PC-3 (cell line): ENCODE measurements at regions not wholly inside any gene's neighbourhood (a gene's known extent, or its start where the extent isn't known, plus 50 kb on each side); places are given as distances from the start of the nearest gene placed in this dataset.

Experiments
- ATAC-seq: fragments of 200-7000 bp; cut with Tn5 transposase; 2 replicates; pipeline ENCODE4 v1.9.1; 2020; ENCODE audit warnings: mild to moderate bottlenecking, moderate library complexity
- BruUV-seq: library from RNA; stranded (reverse); fragments of 400-500 nt; replicated peaks from 2 replicates; lab custom pipeline; 2021; lab: Mats Ljungman, UMichigan
- CTCF ChIA-PET: fragments of 300-600 bp; sonication (Branson Sonifier 250); formaldehyde crosslinking; loops from one replicate; lab custom pipeline; 2022; ENCODE audit warnings: antibody characterized with exemption; lab: Charles Lee
- POLR2A ChIA-PET: fragments of 300-600 bp; sonication (Branson Sonifier 250); formaldehyde crosslinking; loops from one replicate; lab custom pipeline; 2022; ENCODE audit warnings: antibody characterized with exemption; ENCODE audit not compliant: unreplicated experiment; lab: Charles Lee
- DNase-seq: peaks from one replicate; pipeline ENCODE4 v3.0.0-alpha.2; 2015
- H2AFZ ChIP-seq: fragments of 300-600 bp; sonication (generic); 2 replicates; pipeline ENCODE4 v1.6.0; 2016; ENCODE audit warnings: antibody characterized with exemption, low read length
- H3F3A ChIP-seq: fragments of 300-600 bp; sonication (generic); one replicate; pipeline ENCODE4 v1.6.0; 2017; ENCODE audit warnings: antibody characterized with exemption, low read length, control low read depth, mild to moderate bottlenecking; ENCODE audit not compliant: unreplicated experiment
- H3K27ac ChIP-seq: fragments of 300-600 bp; sonication (generic); 2 replicates; pipeline ENCODE4 v1.5.1; 2016; ENCODE audit warnings: mild to moderate bottlenecking, low read length
- H3K27me3 ChIP-seq: fragments of 300-600 bp; sonication (generic); 2 replicates; pipeline ENCODE4 v1.6.1; 2016; ENCODE audit warnings: low read length, mixed read lengths
- H3K36me3 ChIP-seq: fragments of 300-600 bp; sonication (generic); 2 replicates; pipeline ENCODE4 v1.6.1; 2016; ENCODE audit warnings: low read depth, mixed run types, low read length, mixed read lengths
- H3K4me1 ChIP-seq: fragments of 300-600 bp; sonication (generic); 2 replicates; pipeline ENCODE4 v1.5.1; 2016; ENCODE audit warnings: low read length; ENCODE audit not compliant: insufficient read depth
- H3K4me2 ChIP-seq: fragments of 300-600 bp; sonication (generic); 2 replicates; pipeline ENCODE4 v1.6.0; 2016; ENCODE audit warnings: low read length
- H3K4me3 ChIP-seq: fragments of 300-600 bp; sonication (generic); 2 replicates; pipeline ENCODE4 v1.5.1; 2016; ENCODE audit warnings: mild to moderate bottlenecking, low read length, mixed read lengths
- H3K79me2 ChIP-seq: fragments of 300-600 bp; sonication (generic); 2 replicates; pipeline ENCODE4 v1.6.1; 2017; ENCODE audit warnings: low read length, mixed read lengths
- H3K9ac ChIP-seq: fragments of 300-600 bp; sonication (generic); 2 replicates; pipeline ENCODE4 v1.6.0; 2016; ENCODE audit warnings: mild to moderate bottlenecking, low read length
- H3K9me2 ChIP-seq: fragments of 300-600 bp; sonication (generic); replicated peaks from 2 replicates; pipeline ENCODE4 v1.6.1; 2016; ENCODE audit warnings: mixed run types, low read length, mixed read lengths
- H3K9me3 ChIP-seq: fragments of 300-600 bp; sonication (generic); 2 replicates; pipeline ENCODE4 v1.6.1; 2016; ENCODE audit warnings: low read length, mixed read lengths
- H4K20me1 ChIP-seq: fragments of 300-600 bp; sonication (generic); 2 replicates; pipeline ENCODE4 v1.6.1; 2016; ENCODE audit warnings: low read length, mixed read lengths
- EZH2 ChIP-seq: fragments of 300-600 bp; sonication (generic); IDR thresholded peaks from one replicate; pipeline ENCODE4 v1.6.1; 2017; ENCODE audit warnings: antibody characterized with exemption, mild to moderate bottlenecking, low read length; ENCODE audit not compliant: unreplicated experiment
- EZH2phosphoT487 ChIP-seq: fragments of 300-600 bp; sonication (generic); IDR thresholded peaks from 2 replicates; pipeline ENCODE4 v1.6.1; 2018; ENCODE audit warnings: mild to moderate bottlenecking, antibody characterized with exemption, low read length, borderline replicate concordance
- intact Hi-C: fragments of 100-400 bp; cut with micrococcal nuclease; formaldehyde crosslinking; loops from 2 replicates; pipeline ENCODE4 v1.9.0; 2023
- TF ChIP-seq, protein P1 (sequence below): fragments of 300-600 bp; sonication (generic); conservative IDR thresholded peaks from 2 replicates; pipeline ENCODE4 v1.5.1; 2017; ENCODE audit warnings: antibody characterized with exemption, low read depth, mild to moderate bottlenecking, low read length

DNA sequence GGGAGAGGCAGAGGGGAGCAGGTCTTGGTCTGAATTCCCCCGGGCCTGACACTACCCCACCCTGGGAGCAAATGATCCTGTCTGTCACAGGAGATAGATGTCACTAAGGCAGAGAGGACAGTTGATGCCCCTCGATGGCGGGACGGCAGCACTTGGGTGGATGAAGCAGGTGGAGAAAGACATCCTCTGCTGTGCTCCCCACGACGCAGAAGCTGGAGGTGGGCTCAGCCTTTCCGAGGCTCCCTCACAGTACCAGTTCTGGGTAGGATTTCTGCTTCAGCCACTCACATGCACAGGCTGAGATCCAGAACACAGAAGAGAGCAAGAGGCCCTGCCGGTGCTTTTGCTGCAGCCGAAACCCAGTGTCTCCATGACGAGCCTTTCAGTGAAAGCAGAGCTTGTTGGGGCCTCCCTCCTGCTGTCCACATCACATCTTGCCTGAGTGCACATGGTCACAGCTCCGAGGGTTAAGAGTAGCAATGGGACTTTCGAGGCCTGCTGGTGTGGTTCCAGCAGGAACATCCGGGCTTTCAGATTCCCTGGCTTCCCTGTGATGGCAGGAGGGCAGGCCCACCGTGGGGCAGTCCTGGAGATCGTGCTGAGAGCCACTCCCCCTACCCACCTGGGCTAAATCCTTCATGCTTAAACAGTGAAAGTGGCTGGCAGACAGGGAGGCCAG, 107.3 kb upstream of the PRR20G start:
- no TSS peak for BruUV-seq
- no peak overlapping the region for H3K4me3 ChIP-seq
- no peaks in the 10 kb centered on the region for H3F3A ChIP-seq
- no peaks in the 10 kb centered on the region for H3K4me1 ChIP-seq
- H3K27ac ChIP-seq: no peak overlapping the region
- ChIA-PET CTCF (no interaction called here), POLR2A (no interaction called here)
- TF ChIP-seq EZH2phosphoT487 (no peak), EZH2 (no peak)
- TF ChIP-seq, protein P1, sequence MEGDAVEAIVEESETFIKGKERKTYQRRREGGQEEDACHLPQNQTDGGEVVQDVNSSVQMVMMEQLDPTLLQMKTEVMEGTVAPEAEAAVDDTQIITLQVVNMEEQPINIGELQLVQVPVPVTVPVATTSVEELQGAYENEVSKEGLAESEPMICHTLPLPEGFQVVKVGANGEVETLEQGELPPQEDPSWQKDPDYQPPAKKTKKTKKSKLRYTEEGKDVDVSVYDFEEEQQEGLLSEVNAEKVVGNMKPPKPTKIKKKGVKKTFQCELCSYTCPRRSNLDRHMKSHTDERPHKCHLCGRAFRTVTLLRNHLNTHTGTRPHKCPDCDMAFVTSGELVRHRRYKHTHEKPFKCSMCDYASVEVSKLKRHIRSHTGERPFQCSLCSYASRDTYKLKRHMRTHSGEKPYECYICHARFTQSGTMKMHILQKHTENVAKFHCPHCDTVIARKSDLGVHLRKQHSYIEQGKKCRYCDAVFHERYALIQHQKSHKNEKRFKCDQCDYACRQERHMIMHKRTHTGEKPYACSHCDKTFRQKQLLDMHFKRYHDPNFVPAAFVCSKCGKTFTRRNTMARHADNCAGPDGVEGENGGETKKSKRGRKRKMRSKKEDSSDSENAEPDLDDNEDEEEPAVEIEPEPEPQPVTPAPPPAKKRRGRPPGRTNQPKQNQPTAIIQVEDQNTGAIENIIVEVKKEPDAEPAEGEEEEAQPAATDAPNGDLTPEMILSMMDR: no peak
- no peaks in the 10 kb centered on the region for H3K36me3 ChIP-seq
- H3K4me2 ChIP-seq: no peak overlapping the region
- no peak overlapping the region for H2AFZ ChIP-seq
- DNase-seq: no peak
- no peak overlapping the region for H3K9ac ChIP-seq
- H3K9me3 ChIP-seq: no peaks in the 10 kb centered on the region
- H3K9me2 ChIP-seq: no peaks in the 10 kb centered on the region
- no peak for ATAC-seq
- H3K27me3 ChIP-seq: 0 out of 2 replicates have a peak, but pooled peaks cover 7% of the 10 kb centered on the region
- no peaks in the 10 kb centered on the region for H3K79me2 ChIP-seq
- H4K20me1 ChIP-seq: no peaks in the 10 kb centered on the region
- intact Hi-C loops: no loop called here

DNA sequence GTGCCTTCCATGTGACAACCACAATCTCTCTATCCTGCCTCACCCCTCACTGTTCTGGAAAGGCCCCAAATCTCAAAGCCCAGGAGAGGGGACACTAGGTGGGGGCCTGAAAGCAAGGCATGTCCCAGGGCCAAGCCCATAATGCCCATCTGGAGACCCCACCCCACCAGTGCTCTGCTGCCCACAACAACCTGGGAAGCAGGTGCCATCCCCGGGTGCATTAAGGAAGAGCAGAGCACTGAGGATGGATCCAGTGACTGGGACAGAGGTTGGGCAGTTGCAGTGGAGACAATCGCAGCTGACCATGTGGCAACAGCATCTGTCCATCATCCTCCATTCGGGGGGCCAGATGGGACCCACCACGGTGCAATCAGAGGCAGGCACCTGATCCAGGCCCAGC, 106.2 kb upstream of the PRR20G start:
- ChIA-PET POLR2A (no interaction called here), CTCF (no interaction called here)
- no peaks in the 10 kb centered on the region for H3K9me2 ChIP-seq
- no peak overlapping the region for H3K9ac ChIP-seq
- no peaks in the 10 kb centered on the region for H3K36me3 ChIP-seq
- BruUV-seq: no TSS peak
- H2AFZ ChIP-seq: no peak overlapping the region
- no peak overlapping the region for H3K27ac ChIP-seq
- no peaks in the 10 kb centered on the region for H3F3A ChIP-seq
- DNase-seq: no peak
- no peak overlapping the region for H3K4me3 ChIP-seq
- H3K4me2 ChIP-seq: no peak overlapping the region
- H3K4me1 ChIP-seq: peaks cover 2% of the 10 kb centered on the region; the same call in 1 of the 2 replicates
- intact Hi-C loops: no loop called here
- 0 out of 2 replicates have a peak, but pooled peaks cover under 1% of the 10 kb centered on the region for H3K27me3 ChIP-seq
- H4K20me1 ChIP-seq: no peaks in the 10 kb centered on the region
- H3K79me2 ChIP-seq: no peaks in the 10 kb centered on the region
- no peaks in the 10 kb centered on the region for H3K9me3 ChIP-seq
- TF ChIP-seq, protein P1: no peak
- TF ChIP-seq EZH2 (no peak), EZH2phosphoT487 (no peak)
- no peak for ATAC-seq

DNA sequence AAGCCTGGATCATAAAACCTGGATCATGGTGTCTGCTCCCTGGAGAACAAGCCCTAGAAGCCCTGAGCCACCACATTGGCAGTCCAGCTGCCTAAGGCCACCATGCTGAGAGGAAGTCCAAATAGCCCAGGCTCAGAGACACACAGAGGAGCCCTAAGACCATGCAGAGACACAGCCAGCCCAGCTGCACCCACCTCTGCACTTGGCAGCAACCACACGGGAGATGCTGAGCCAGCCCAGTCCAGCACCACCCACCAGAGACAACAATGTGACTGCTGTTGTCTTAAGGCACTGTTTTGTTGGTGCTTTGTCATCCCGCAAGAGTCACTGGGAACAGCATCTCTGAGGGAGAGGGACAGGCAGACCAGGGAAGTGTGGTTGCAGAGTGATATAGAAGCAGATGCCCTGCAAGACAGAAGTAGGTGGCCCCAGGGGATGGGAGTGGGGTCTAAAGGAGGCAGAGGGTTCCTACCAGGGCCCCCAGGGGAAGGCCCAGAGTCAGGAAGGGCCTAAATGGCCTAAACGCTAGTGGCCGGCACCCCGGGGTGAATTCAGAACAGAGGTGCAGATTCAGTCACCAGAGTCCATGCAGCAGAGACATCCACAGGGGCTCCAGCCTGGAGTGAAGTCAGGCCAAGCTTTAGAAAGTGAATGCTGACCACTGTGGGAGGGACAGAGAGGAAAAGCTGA, 105.4 kb upstream of the PRR20G start:
- BruUV-seq: no TSS peak
- ChIA-PET CTCF (no interaction called here), POLR2A (no interaction called here)
- Histone ChIP-seq H3K4me2 (no peak overlapping the region), H3K27ac (no peak overlapping the region), H3K4me1 (peaks cover 2% of the 10 kb centered on the region; the same call in 1 of the 2 replicates), H3F3A (no peaks in the 10 kb centered on the region), H2AFZ (no peak overlapping the region), H4K20me1 (no peaks in the 10 kb centered on the region), H3K9me3 (no peaks in the 10 kb centered on the region), H3K9ac (no peak overlapping the region), H3K4me3 (no peak overlapping the region), H3K36me3 (no peaks in the 10 kb centered on the region), H3K9me2 (no peaks in the 10 kb centered on the region), H3K79me2 (no peaks in the 10 kb centered on the region), H3K27me3 (no peaks in the 10 kb centered on the region)
- DNase-seq (no peak), ATAC-seq (no peak)
- TF ChIP-seq EZH2 (no peak), EZH2phosphoT487 (no peak)
- TF ChIP-seq, protein P1: no peak
- intact Hi-C loops: no loop called here
